ENCODE measurements at regions not wholly inside any gene's neighbourhood (a gene's known extent, or its start where the extent isn't known, plus 50 kb on each side); places are given as distances from the start of the nearest gene placed in this dataset.

GRCh38 chr16:50436271-50436670 lies 67.5 kb upstream of the BRD7 start:
- no peak for TF ChIP-seq CTCF (IDR thresholded peaks at IDR 0.05)
- TF ChIP-seq POLR2A (IDR thresholded peaks at IDR 0.05) = no peak

Measured in heart left ventricle (tissue), 13 donors.